IMR-90 (cell line): ENCODE measurements at regions not wholly inside any gene's neighbourhood (a gene's known extent, or its start where the extent isn't known, plus 50 kb on each side); places are given as distances from the start of the nearest gene placed in this dataset.

Source experiments
- ATAC-seq: fragments of 200-7000 bp; cut with Tn5 transposase; 2 replicates; pipeline ENCODE4 v1.9.1; 2020; ENCODE audit warnings: low read depth, mild to moderate bottlenecking, moderate library complexity
- BruUV-seq: library from RNA; stranded (reverse); fragments of 400-500 nt; replicated peaks from 2 replicates; lab custom pipeline; 2021; lab: Mats Ljungman, UMichigan
- CTCF ChIA-PET: fragments of 300-600 bp; formaldehyde crosslinking; extraction: SDS; loops from one replicate; lab custom pipeline; 2021; ENCODE audit warnings: antibody characterized with exemption; lab: Yijun Ruan, JAX
- POLR2A ChIA-PET: fragments of 300-600 bp; sonication (Branson Sonifier 250); formaldehyde crosslinking; loops from one replicate; lab custom pipeline; 2022; ENCODE audit warnings: antibody characterized with exemption; ENCODE audit not compliant: unreplicated experiment; lab: Charles Lee
- DNase-seq: peaks from one replicate; pipeline ENCODE4 v3.0.0; 2013
- H2AFZ ChIP-seq: replicated peaks from 2 replicates; pipeline ENCODE3; 2013; ENCODE audit warnings: low read length, mild to moderate bottlenecking; ENCODE audit not compliant: poor library complexity
- H2AK5ac ChIP-seq: 2 replicates; pipeline ENCODE4 v1.6.1; 2013; ENCODE audit warnings: low read depth, low read length, inconsistent platforms
- H2AK9ac ChIP-seq: replicated peaks from 2 replicates; pipeline ENCODE3; 2013; ENCODE audit warnings: mild to moderate bottlenecking, low read depth, low read length, moderate library complexity; ENCODE audit not compliant: poor library complexity
- H2BK120ac ChIP-seq: 2 replicates; pipeline ENCODE4 v1.6.1; 2013; ENCODE audit warnings: low read depth, low read length, inconsistent platforms
- H2BK15ac ChIP-seq: 3 replicates; pipeline ENCODE4 v1.6.1; 2013; ENCODE audit warnings: low read depth, low read length, inconsistent platforms
- H2BK20ac ChIP-seq: 2 replicates; pipeline ENCODE4 v1.6.1; 2013; ENCODE audit warnings: low read depth, mild to moderate bottlenecking, inconsistent platforms, low read length, moderate library complexity
- H2BK5ac ChIP-seq: 2 replicates; pipeline ENCODE4 v1.6.1; 2013; ENCODE audit warnings: mild to moderate bottlenecking, low read depth, low read length, inconsistent platforms; ENCODE audit not compliant: poor library complexity, severe bottlenecking
- H3K14ac ChIP-seq: replicated peaks from 2 replicates; pipeline ENCODE4 v1.6.1; 2013; ENCODE audit warnings: low read depth, low read length, inconsistent platforms
- H3K18ac ChIP-seq: 2 replicates; pipeline ENCODE4 v1.6.1; 2013; ENCODE audit warnings: low read depth, low read length, control low read depth
- H3K23ac ChIP-seq: 2 replicates; pipeline ENCODE4 v1.6.1; 2013; ENCODE audit warnings: low read depth, low read length, inconsistent platforms
- H3K27ac ChIP-seq: 2 replicates; pipeline ENCODE4 v1.5.1; 2013; ENCODE audit warnings: mild to moderate bottlenecking, control low read depth, low read length; ENCODE audit not compliant: insufficient read depth
- H3K27me3 ChIP-seq: 2 replicates; pipeline ENCODE4 v1.6.1; 2013; ENCODE audit warnings: low read length; ENCODE audit not compliant: control insufficient read depth, insufficient read depth
- H3K36me3 ChIP-seq: 2 replicates; pipeline ENCODE4 v1.6.1; 2013; ENCODE audit warnings: low read length, mixed read lengths; ENCODE audit not compliant: control insufficient read depth, insufficient read depth
- H3K4ac ChIP-seq: 2 replicates; pipeline ENCODE4 v1.6.1; 2013; ENCODE audit warnings: low read depth, low read length, inconsistent platforms
- H3K4me1 ChIP-seq: 2 replicates; pipeline ENCODE4 v1.6.1; 2013; ENCODE audit warnings: low read length, mixed read lengths; ENCODE audit not compliant: control insufficient read depth, insufficient read depth
- H3K4me2 ChIP-seq: 2 replicates; pipeline ENCODE4 v1.6.1; 2013; ENCODE audit warnings: low read depth, mild to moderate bottlenecking, control low read depth, low read length, moderate library complexity
- H3K4me3 ChIP-seq: 2 replicates; pipeline ENCODE4 v1.5.1; 2013; ENCODE audit warnings: low read depth, mild to moderate bottlenecking, control low read depth, low read length, moderate library complexity; ENCODE audit not compliant: insufficient read depth
- H3K56ac ChIP-seq: 2 replicates; pipeline ENCODE4 v1.6.1; 2013; ENCODE audit warnings: low read length, inconsistent platforms; ENCODE audit not compliant: insufficient read depth; ENCODE audit errors: extremely low read depth
- H3K79me1 ChIP-seq, 2 experiments: 2 replicates each; pipeline ENCODE4 v1.6.1; 2013; ENCODE audit warnings: low read length in 2 of 2, inconsistent platforms in 1 of 2, low read depth in 1 of 2
- H3K9ac ChIP-seq: 2 replicates; pipeline ENCODE4 v1.6.1; 2013; ENCODE audit warnings: low read depth, low read length, control low read depth
- H3K9me1 ChIP-seq: 2 replicates; pipeline ENCODE4 v1.6.1; 2013; ENCODE audit warnings: low read length, inconsistent platforms; ENCODE audit not compliant: insufficient read depth
- H3K9me3 ChIP-seq: 2 replicates; pipeline ENCODE4 v1.6.1; 2013; ENCODE audit warnings: low read length; ENCODE audit not compliant: control insufficient read depth, insufficient read depth
- H4K20me1 ChIP-seq: 2 replicates; pipeline ENCODE4 v1.6.1; 2013; ENCODE audit warnings: low read length, inconsistent platforms; ENCODE audit not compliant: insufficient read depth
- H4K5ac ChIP-seq: 2 replicates; pipeline ENCODE4 v1.6.1; 2013; ENCODE audit warnings: mild to moderate bottlenecking, low read depth, low read length, control low read depth
- H4K8ac ChIP-seq, 2 experiments: 2 replicates each; pipeline ENCODE4 v1.6.1; 2013; ENCODE audit warnings: low read depth in 2 of 2, low read length in 2 of 2, control low read depth in 1 of 2, inconsistent platforms in 1 of 2
- H4K91ac ChIP-seq: 2 replicates; pipeline ENCODE4 v1.6.1; 2013; ENCODE audit warnings: low read depth, low read length, inconsistent platforms; ENCODE audit not compliant: insufficient read depth
- CEBPB ChIP-seq: IDR thresholded peaks from 2 replicates; pipeline ENCODE4 v1.6.1; 2012; ENCODE audit warnings: low read depth, low read length, improper control_type of control experiment
- FOS ChIP-seq: fragments of 150-350 bp; IDR thresholded peaks from 2 replicates; pipeline ENCODE4 v1.6.1; 2016; ENCODE audit warnings: low read depth, low read length
- MAFK ChIP-seq: IDR thresholded peaks from 2 replicates; pipeline ENCODE4 v1.6.1; 2012; ENCODE audit warnings: low read depth, low read length, improper control_type of control experiment
- MXI1 ChIP-seq: IDR thresholded peaks from 2 replicates; pipeline ENCODE4 v1.6.1; 2012; ENCODE audit warnings: low read depth, mild to moderate bottlenecking, low read length, moderate library complexity, borderline replicate concordance
- POLR2A ChIP-seq: IDR thresholded peaks from 2 replicates; pipeline ENCODE4 v1.6.1; 2012; ENCODE audit warnings: mild to moderate bottlenecking, low read depth, low read length
- RAD21 ChIP-seq: IDR thresholded peaks from 2 replicates; pipeline ENCODE4 v1.6.1; 2012; ENCODE audit warnings: low read length, improper control_type of control experiment
- SMC3 ChIP-seq: fragments of 150-350 bp; IDR thresholded peaks from 2 replicates; pipeline ENCODE4 v1.6.1; 2016; ENCODE audit warnings: low read depth, mild to moderate bottlenecking, antibody characterized with exemption, low read length, moderate library complexity
- whole genome bisulfite sequencing, 2 experiments: methylation state at CpG; one replicate each; pipeline versions ENCODE4 v1.1.5 to v1.1.7; 2013; ENCODE audit warnings: missing lambda C conversion rate in 2 of 2; ENCODE audit not compliant: insufficient read length in 1 of 2; ENCODE audit errors: extremely low coverage in 2 of 2; 5-methylcytosine and 5-hydroxymethylcytosine counted together
- dilution Hi-C: fragments of 300-500 bp; cut with HindIII; formaldehyde crosslinking; loops from one replicate; pipeline ENCODE4 v1.14.3; 2018; ENCODE audit warnings: low sequenced_read_pairs; ENCODE audit not compliant: unreplicated experiment
- in situ Hi-C: fragments of 300-500 bp; cut with MboI; formaldehyde crosslinking; loops from 3 replicates; pipeline ENCODE4 v1.14.3; 2019; ENCODE audit warnings: low sequenced_read_pairs, inconsistent platforms, mixed read lengths
- intact Hi-C: fragments of 100-400 bp; cut with micrococcal nuclease; formaldehyde crosslinking; loops from 2 replicates; pipeline ENCODE4 v1.10.0; 2022
- TF ChIP-seq, protein P1 (sequence below): fragments of 150-350 bp; IDR thresholded peaks from 2 replicates; pipeline ENCODE4 v1.6.1; 2017; ENCODE audit warnings: mild to moderate bottlenecking, antibody characterized with exemption, low read length, low read depth

- TF ChIP-seq, protein P1, sequence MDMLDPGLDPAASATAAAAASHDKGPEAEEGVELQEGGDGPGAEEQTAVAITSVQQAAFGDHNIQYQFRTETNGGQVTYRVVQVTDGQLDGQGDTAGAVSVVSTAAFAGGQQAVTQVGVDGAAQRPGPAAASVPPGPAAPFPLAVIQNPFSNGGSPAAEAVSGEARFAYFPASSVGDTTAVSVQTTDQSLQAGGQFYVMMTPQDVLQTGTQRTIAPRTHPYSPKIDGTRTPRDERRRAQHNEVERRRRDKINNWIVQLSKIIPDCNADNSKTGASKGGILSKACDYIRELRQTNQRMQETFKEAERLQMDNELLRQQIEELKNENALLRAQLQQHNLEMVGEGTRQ, result peak; percentile 96
Observed at GRCh38 chr1:9428601-9429341, 110.5 kb upstream of the SLC25A33 start (continued).

GRCh38 chr1:9429342-9429711 lies 109.9 kb upstream of the SLC25A33 start:
- CTCF ChIA-PET, result no interaction called here
- H2AK5ac ChIP-seq, result no peak overlapping the region
- H3K9me3 ChIP-seq, result no peaks in the 10 kb centered on the region
- peak overlapping the region; percentile 97 to 99 for H4K8ac ChIP-seq
- dilution Hi-C loops, result no loop called here
- H3K4me3 ChIP-seq, result peak overlapping the region; percentile 73
- peak overlapping the region; percentile 37 for H2BK5ac ChIP-seq
- intact Hi-C loops, result no loop called here
- no TSS peak for BruUV-seq
- peak overlapping the region; percentile 90 for H3K4me2 ChIP-seq
- H4K20me1 ChIP-seq, result no peaks in the 10 kb centered on the region
- TF ChIP-seq POLR2A (no peak), SMC3 (no peak), CEBPB (no peak), MAFK (no peak), FOS (no peak), MXI1 (no peak), RAD21 (no peak)
- peak overlapping the region; percentile 44; the same call in 1 of the 2 replicates for H3K56ac ChIP-seq
- H2BK15ac ChIP-seq, result 0 out of 3 replicates have a peak overlapping the region, but pooled peaks have one; percentile 10
- H3K14ac ChIP-seq, result peak overlapping the region; percentile 91; the same call in 1 of the 2 replicates
- no peak for DNase-seq
- H3K23ac ChIP-seq, result peak overlapping the region; percentile 36; the same call in 1 of the 2 replicates
- in situ Hi-C loops, result no loop called here
- 79% methylated on average over 2 of the region's 6 CpGs; no CpG with 5 or more reads in 1 of the 2 experiments for WGBS, 2 experiments
- H3K27me3 ChIP-seq, result no peaks in the 10 kb centered on the region; the same call in 1 of the 2 replicates
- peak overlapping the region; percentile 64; the same call in 1 of the 2 replicates for H3K9ac ChIP-seq
- no peak for ATAC-seq
- peaks cover 4% of the 10 kb centered on the region; the same call in 1 of the 2 replicates for H3K9me1 ChIP-seq
- H2AK9ac ChIP-seq, result peak overlapping the region; percentile 11
- no peak overlapping the region; the same call in 1 of the 2 replicates for H3K27ac ChIP-seq
- H3K18ac ChIP-seq, result no peak overlapping the region
- no peak overlapping the region for H2BK20ac ChIP-seq
- H3K79me1 ChIP-seq, result peaks cover 0 to 5% of the 10 kb centered on the region in 2 experiments; a peak in 1 of 4 replicates
- H2AFZ ChIP-seq, result peak overlapping the region; percentile 97
- H4K5ac ChIP-seq, result peak overlapping the region; percentile 87
- no peaks in the 10 kb centered on the region for H3K36me3 ChIP-seq
- H4K91ac ChIP-seq, result no peak overlapping the region
- H3K4ac ChIP-seq, result peak overlapping the region; percentile 79
- POLR2A ChIA-PET, result no interaction called here
- H2BK120ac ChIP-seq, result no peak overlapping the region
- peaks cover 4% of the 10 kb centered on the region; the same call in 1 of the 2 replicates for H3K4me1 ChIP-seq
